ENCODE measurements at regions not wholly inside any gene's neighbourhood (a gene's known extent, or its start where the extent isn't known, plus 50 kb on each side); places are given as distances from the start of the nearest gene placed in this dataset.

- Histone ChIP-seq H3K27ac (ENCODE audit: low read length) (no peak overlapping the region), H3K4me2 (ENCODE audit: low read length) (no peak overlapping the region), H3K9me2 (ENCODE audit: insufficient read depth, low read length) (no peaks in the 10 kb centered on the region), H3K36me3 (ENCODE audit: insufficient read depth, low read length) (no peaks in the 10 kb centered on the region), H3F3A (ENCODE audit: insufficient read depth, low read length, poor library complexity, severe bottlenecking) (no peaks in the 10 kb centered on the region), H3K79me2 (replicated peaks; ENCODE audit: insufficient read depth, low read length) (no peaks in the 10 kb centered on the region), H3K4me3 (ENCODE audit: low read length) (no peak overlapping the region), H2AFZ (ENCODE audit: low read depth, low read length) (no peak overlapping the region), H4K20me1 (ENCODE audit: insufficient read depth) (no peaks in the 10 kb centered on the region), H3K9ac (ENCODE audit: low read length) (no peak overlapping the region), H3K27me3 (ENCODE audit: insufficient read depth, low read depth, low read length) (no peaks in the 10 kb centered on the region), H3K9me3 (ENCODE audit: low read length) (no peaks in the 10 kb centered on the region)
- TF ChIP-seq EZH2 (IDR thresholded peaks at IDR 0.05; ENCODE audit: borderline replicate concordance, insufficient read depth, low read length, poor library complexity, severe bottlenecking), result no peak
- no peak for TF ChIP-seq EP300 (conservative IDR thresholded peaks at IDR 0.05; ENCODE audit: poor library complexity, severe bottlenecking)
- no peak for TF ChIP-seq CTCF (IDR thresholded peaks at IDR 0.05; ENCODE audit: poor library complexity, severe bottlenecking)
Measured at GRCh38 chr14:76699209-76699938, 61.9 kb upstream of the VASH1 start.

DNA sequence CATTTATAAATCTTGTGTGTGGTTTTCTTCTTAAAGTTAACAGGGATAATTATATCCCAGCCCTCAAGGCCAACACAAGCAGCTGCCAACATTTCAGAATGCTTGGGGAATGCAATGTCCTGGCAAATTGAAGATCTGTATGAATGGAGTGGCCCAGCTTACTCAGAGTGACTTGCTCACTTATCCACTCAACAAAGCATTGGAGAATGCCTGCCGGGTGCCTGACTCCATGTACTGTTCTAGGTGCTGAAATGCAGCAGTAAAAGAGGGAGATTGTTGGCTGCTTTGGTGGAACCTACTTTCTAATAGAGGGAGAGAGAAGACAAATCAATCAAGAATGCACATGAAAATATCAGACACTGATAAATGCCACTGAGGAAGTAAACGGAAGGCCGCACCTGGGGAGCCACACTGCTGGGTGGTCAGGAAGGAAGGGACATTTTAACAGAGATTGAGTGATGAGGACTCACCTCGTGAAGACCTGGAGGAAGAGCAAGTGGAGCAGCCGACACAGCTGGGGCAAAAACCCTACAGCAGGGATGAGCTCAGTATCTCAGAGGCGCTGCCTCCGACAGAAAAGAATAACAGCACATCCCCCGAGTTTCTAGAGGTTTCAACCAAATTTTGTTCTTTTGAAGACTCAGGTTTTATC is 61.2 kb upstream of the VASH1 start:
- Histone ChIP-seq H3K9me2 (ENCODE audit: insufficient read depth, low read length) (no peaks in the 10 kb centered on the region), H3K9me3 (ENCODE audit: low read length) (no peaks in the 10 kb centered on the region), H3K4me2 (ENCODE audit: low read length) (no peak overlapping the region), H2AFZ (ENCODE audit: low read depth, low read length) (no peak overlapping the region), H3K36me3 (ENCODE audit: insufficient read depth, low read length) (no peaks in the 10 kb centered on the region), H3K9ac (ENCODE audit: low read length) (no peak overlapping the region), H3K79me2 (replicated peaks; ENCODE audit: insufficient read depth, low read length) (no peaks in the 10 kb centered on the region), H3F3A (ENCODE audit: insufficient read depth, low read length, poor library complexity, severe bottlenecking) (no peaks in the 10 kb centered on the region), H3K4me3 (ENCODE audit: low read length) (no peak overlapping the region), H3K27ac (ENCODE audit: low read length) (no peak overlapping the region), H4K20me1 (ENCODE audit: insufficient read depth) (no peaks in the 10 kb centered on the region), H3K27me3 (ENCODE audit: insufficient read depth, low read depth, low read length) (no peaks in the 10 kb centered on the region)
- TF ChIP-seq EZH2 (IDR thresholded peaks at IDR 0.05; ENCODE audit: borderline replicate concordance, insufficient read depth, low read length, poor library complexity, severe bottlenecking), result no peak
- no peak for TF ChIP-seq CTCF (IDR thresholded peaks at IDR 0.05; ENCODE audit: poor library complexity, severe bottlenecking)
- TF ChIP-seq SMC3 (conservative IDR thresholded peaks at IDR 0.05; ENCODE audit: poor library complexity), result no peak
- TF ChIP-seq TAF1 (IDR thresholded peaks at IDR 0.05; ENCODE audit: low read depth), result no peak
- TF ChIP-seq POLR2AphosphoS5 (IDR thresholded peaks at IDR 0.05), result no peak
- TF ChIP-seq RAD21 (conservative IDR thresholded peaks at IDR 0.05), result no peak

DNA sequence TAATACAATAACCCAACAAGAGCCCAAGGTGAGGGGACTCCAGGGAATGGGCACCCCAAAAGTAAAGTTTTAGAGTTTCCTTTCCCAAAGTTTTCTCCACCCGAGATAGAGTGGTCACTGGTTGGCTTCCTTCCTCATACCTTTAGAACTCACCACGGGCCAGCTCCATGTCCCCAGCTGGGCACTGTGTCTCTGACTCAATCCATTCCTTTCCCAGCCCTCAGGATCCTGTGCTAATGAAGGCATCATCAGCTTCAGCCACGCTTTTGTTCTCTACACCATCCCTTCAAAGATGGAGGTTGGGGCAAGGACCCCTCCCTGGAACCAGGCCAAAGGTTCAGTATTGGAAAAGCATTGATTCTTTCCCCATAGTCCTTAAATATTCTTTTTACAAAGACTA is 59.8 kb upstream of the VASH1 start:
- Histone ChIP-seq H3K9me3 (ENCODE audit: low read length) (no peaks in the 10 kb centered on the region), H3K36me3 (ENCODE audit: insufficient read depth, low read length) (no peaks in the 10 kb centered on the region), H3K27ac (ENCODE audit: low read length) (no peak overlapping the region), H3F3A (ENCODE audit: insufficient read depth, low read length, poor library complexity, severe bottlenecking) (no peaks in the 10 kb centered on the region), H3K79me2 (replicated peaks; ENCODE audit: insufficient read depth, low read length) (no peaks in the 10 kb centered on the region), H3K27me3 (ENCODE audit: insufficient read depth, low read depth, low read length) (no peaks in the 10 kb centered on the region), H3K4me3 (ENCODE audit: low read length) (no peak overlapping the region), H3K4me2 (ENCODE audit: low read length) (no peak overlapping the region), H2AFZ (ENCODE audit: low read depth, low read length) (no peak overlapping the region), H4K20me1 (ENCODE audit: insufficient read depth) (no peaks in the 10 kb centered on the region), H3K9me2 (ENCODE audit: insufficient read depth, low read length) (no peaks in the 10 kb centered on the region), H3K9ac (ENCODE audit: low read length) (no peak overlapping the region)
- no peak for TF ChIP-seq MXI1 (conservative IDR thresholded peaks at IDR 0.05; ENCODE audit: poor library complexity, severe bottlenecking)
- no peak for TF ChIP-seq EP300 (conservative IDR thresholded peaks at IDR 0.05; ENCODE audit: poor library complexity, severe bottlenecking)
- no peak for TF ChIP-seq POLR2AphosphoS5 (IDR thresholded peaks at IDR 0.05)
- TF ChIP-seq EZH2 (IDR thresholded peaks at IDR 0.05; ENCODE audit: borderline replicate concordance, insufficient read depth, low read length, poor library complexity, severe bottlenecking), result no peak
- TF ChIP-seq TAF1 (IDR thresholded peaks at IDR 0.05; ENCODE audit: low read depth), result no peak
- TF ChIP-seq CTCF (IDR thresholded peaks at IDR 0.05; ENCODE audit: poor library complexity, severe bottlenecking), result no peak
- TF ChIP-seq RAD21 (conservative IDR thresholded peaks at IDR 0.05), result no peak
- TF ChIP-seq REST (IDR thresholded peaks at IDR 0.05; ENCODE audit: borderline replicate concordance), result no peak
- TF ChIP-seq SMC3 (conservative IDR thresholded peaks at IDR 0.05; ENCODE audit: poor library complexity), result no peak

Data from neural cell (in vitro differentiated cells).